ENCODE measurements at regions not wholly inside any gene's neighbourhood (a gene's known extent, or its start where the extent isn't known, plus 50 kb on each side); places are given as distances from the start of the nearest gene placed in this dataset.

GRCh38 chr11:105553025-105553424 is 56.8 kb upstream of the GRIA4 start:
- H3K4me1 ChIP-seq (ENCODE audit: insufficient read depth, low read length), result no peaks in the 10 kb centered on the region
- no peak overlapping the region for H3K4me3 ChIP-seq (ENCODE audit: low read depth in 1 of 2, low read length in 2 of 2)
- H3K9me3 ChIP-seq (ENCODE audit: insufficient read depth, low read length, severe bottlenecking), result no peaks in the 10 kb centered on the region
- H3K27ac ChIP-seq (ENCODE audit: low read length), result no peak overlapping the region
- ATAC-seq (ENCODE audit: insufficient read depth, low read depth), result no peak
- DNase-seq, result no peak
- no peaks in the 10 kb centered on the region for H3K27me3 ChIP-seq (ENCODE audit: insufficient read depth, low read length, poor library complexity)
- no peak overlapping the region for H3K4me2 ChIP-seq (ENCODE audit: insufficient read depth, low read length)
- no peak for TF ChIP-seq EZH2 (IDR thresholded peaks at IDR 0.05; ENCODE audit: borderline replicate concordance, low read depth, low read length, severe bottlenecking)
- TF ChIP-seq, protein P1, sequence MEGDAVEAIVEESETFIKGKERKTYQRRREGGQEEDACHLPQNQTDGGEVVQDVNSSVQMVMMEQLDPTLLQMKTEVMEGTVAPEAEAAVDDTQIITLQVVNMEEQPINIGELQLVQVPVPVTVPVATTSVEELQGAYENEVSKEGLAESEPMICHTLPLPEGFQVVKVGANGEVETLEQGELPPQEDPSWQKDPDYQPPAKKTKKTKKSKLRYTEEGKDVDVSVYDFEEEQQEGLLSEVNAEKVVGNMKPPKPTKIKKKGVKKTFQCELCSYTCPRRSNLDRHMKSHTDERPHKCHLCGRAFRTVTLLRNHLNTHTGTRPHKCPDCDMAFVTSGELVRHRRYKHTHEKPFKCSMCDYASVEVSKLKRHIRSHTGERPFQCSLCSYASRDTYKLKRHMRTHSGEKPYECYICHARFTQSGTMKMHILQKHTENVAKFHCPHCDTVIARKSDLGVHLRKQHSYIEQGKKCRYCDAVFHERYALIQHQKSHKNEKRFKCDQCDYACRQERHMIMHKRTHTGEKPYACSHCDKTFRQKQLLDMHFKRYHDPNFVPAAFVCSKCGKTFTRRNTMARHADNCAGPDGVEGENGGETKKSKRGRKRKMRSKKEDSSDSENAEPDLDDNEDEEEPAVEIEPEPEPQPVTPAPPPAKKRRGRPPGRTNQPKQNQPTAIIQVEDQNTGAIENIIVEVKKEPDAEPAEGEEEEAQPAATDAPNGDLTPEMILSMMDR (IDR thresholded peaks at IDR 0.05; ENCODE audit: borderline replicate concordance, extremely low read depth, low read length, poor library complexity, severe bottlenecking), result no peak
- H3K9ac ChIP-seq (ENCODE audit: low read depth, low read length), result no peak overlapping the region
- no peak overlapping the region for H2AFZ ChIP-seq (ENCODE audit: low read depth, low read length)
- no peaks in the 10 kb centered on the region for H4K20me1 ChIP-seq (ENCODE audit: insufficient read depth, low read length)
- no peaks in the 10 kb centered on the region for H3K36me3 ChIP-seq (ENCODE audit: insufficient read depth, low read length)
- H3K79me2 ChIP-seq (ENCODE audit: insufficient read depth, low read length), result no peaks in the 10 kb centered on the region

GRCh38 chr11:105548359-105548758 is 61.5 kb upstream of the GRIA4 start:
- Histone ChIP-seq H3K27ac (ENCODE audit: low read length) (no peak overlapping the region), H3K9ac (ENCODE audit: low read depth, low read length) (no peak overlapping the region), H3K9me3 (ENCODE audit: insufficient read depth, low read length, severe bottlenecking) (no peaks in the 10 kb centered on the region), H3K79me2 (ENCODE audit: insufficient read depth, low read length) (no peaks in the 10 kb centered on the region), H2AFZ (ENCODE audit: low read depth, low read length) (no peak overlapping the region), H3K27me3 (ENCODE audit: insufficient read depth, low read length, poor library complexity) (no peaks in the 10 kb centered on the region), H3K4me3 (ENCODE audit: low read depth in 1 of 2, low read length in 2 of 2) (no peak overlapping the region), H3K36me3 (ENCODE audit: insufficient read depth, low read length) (no peaks in the 10 kb centered on the region), H3K4me1 (ENCODE audit: insufficient read depth, low read length) (no peaks in the 10 kb centered on the region), H3K4me2 (ENCODE audit: insufficient read depth, low read length) (no peak overlapping the region), H4K20me1 (ENCODE audit: insufficient read depth, low read length) (no peaks in the 10 kb centered on the region)
- ATAC-seq (ENCODE audit: insufficient read depth, low read depth), result no peak
- no peak for TF ChIP-seq EZH2 (IDR thresholded peaks at IDR 0.05; ENCODE audit: borderline replicate concordance, low read depth, low read length, severe bottlenecking)
- TF ChIP-seq, protein P1 (IDR thresholded peaks at IDR 0.05; ENCODE audit: borderline replicate concordance, extremely low read depth, low read length, poor library complexity, severe bottlenecking), result no peak
- no peak for DNase-seq

- no peak overlapping the region for H3K9ac ChIP-seq (ENCODE audit: low read depth, low read length)
- no peaks in the 10 kb centered on the region for H3K79me2 ChIP-seq (ENCODE audit: insufficient read depth, low read length)
- H3K4me3 ChIP-seq (ENCODE audit: low read depth in 1 of 2, low read length in 2 of 2), result no peak overlapping the region
- no peaks in the 10 kb centered on the region for H3K27me3 ChIP-seq (ENCODE audit: insufficient read depth, low read length, poor library complexity)
- no peak for ATAC-seq (ENCODE audit: insufficient read depth, low read depth)
- TF ChIP-seq, protein P1 (IDR thresholded peaks at IDR 0.05; ENCODE audit: borderline replicate concordance, extremely low read depth, low read length, poor library complexity, severe bottlenecking), result no peak
- no peak for TF ChIP-seq EZH2 (IDR thresholded peaks at IDR 0.05; ENCODE audit: borderline replicate concordance, low read depth, low read length, severe bottlenecking)
- no peak overlapping the region for H3K27ac ChIP-seq (ENCODE audit: low read length)
- H3K4me1 ChIP-seq (ENCODE audit: insufficient read depth, low read length), result no peaks in the 10 kb centered on the region
- H3K4me2 ChIP-seq (ENCODE audit: insufficient read depth, low read length), result no peak overlapping the region
- H3K36me3 ChIP-seq (ENCODE audit: insufficient read depth, low read length), result no peaks in the 10 kb centered on the region
- no peaks in the 10 kb centered on the region for H3K9me3 ChIP-seq (ENCODE audit: insufficient read depth, low read length, severe bottlenecking)
- no peaks in the 10 kb centered on the region for H4K20me1 ChIP-seq (ENCODE audit: insufficient read depth, low read length)
- no peak overlapping the region for H2AFZ ChIP-seq (ENCODE audit: low read depth, low read length)
- no peak for DNase-seq
Observed at GRCh38 chr11:105538588-105538987, 71.3 kb upstream of the GRIA4 start.

- Histone ChIP-seq H3K9ac (ENCODE audit: low read depth, low read length) (no peak overlapping the region), H3K36me3 (ENCODE audit: insufficient read depth, low read length) (no peaks in the 10 kb centered on the region), H3K27ac (ENCODE audit: low read length) (no peak overlapping the region), H2AFZ (ENCODE audit: low read depth, low read length) (no peak overlapping the region), H3K79me2 (ENCODE audit: insufficient read depth, low read length) (no peaks in the 10 kb centered on the region), H3K4me2 (ENCODE audit: insufficient read depth, low read length) (no peak overlapping the region), H3K4me1 (ENCODE audit: insufficient read depth, low read length) (no peaks in the 10 kb centered on the region), H3K4me3 (ENCODE audit: low read depth in 1 of 2, low read length in 2 of 2) (no peak overlapping the region), H3K27me3 (ENCODE audit: insufficient read depth, low read length, poor library complexity) (no peaks in the 10 kb centered on the region), H3K9me3 (ENCODE audit: insufficient read depth, low read length, severe bottlenecking) (no peaks in the 10 kb centered on the region), H4K20me1 (ENCODE audit: insufficient read depth, low read length) (no peaks in the 10 kb centered on the region)
- ATAC-seq (ENCODE audit: insufficient read depth, low read depth) (no peak), DNase-seq (no peak)
- TF ChIP-seq EZH2 (IDR thresholded peaks at IDR 0.05; ENCODE audit: borderline replicate concordance, low read depth, low read length, severe bottlenecking), result no peak
Observed at GRCh38 chr11:105537531-105537930, 72.3 kb upstream of the GRIA4 start.

Measured in DND-41 (cell line).